HepG2 (cell line): ENCODE measurements at regions not wholly inside any gene's neighbourhood (a gene's known extent, or its start where the extent isn't known, plus 50 kb on each side); places are given as distances from the start of the nearest gene placed in this dataset.

Experiments used
- ATAC-seq: fragments of 200-7000 bp; cut with Tn5 transposase; 3 replicates; pipeline ENCODE4 v1.9.1; 2020; ENCODE audit warnings: mild to moderate bottlenecking, moderate library complexity
- BruUV-seq: library from RNA; stranded (reverse); fragments of 400-500 nt; replicated peaks from 2 replicates; lab custom pipeline; 2021; lab: Mats Ljungman, UMichigan
- CTCF ChIA-PET: fragments of 300-600 bp; formaldehyde crosslinking; extraction: SDS; loops from one replicate; lab custom pipeline; 2021; ENCODE audit warnings: low total read pairs, inconsistent platforms, low intra/inter-chr PET ratio; lab: Yijun Ruan, JAX
- POLR2A ChIA-PET: fragments of 350-600 bp; sonication (Branson Sonifier 250); formaldehyde crosslinking; loops from one replicate; lab custom pipeline; 2020; ENCODE audit warnings: antibody characterized with exemption, inconsistent platforms; lab: Yijun Ruan, JAX
- DNase-seq: peaks from one replicate; pipeline ENCODE4 v3.0.0-alpha.2; 2015; ENCODE audit warnings: low spot score
- FAIRE-seq: peaks from 3 replicates; lab custom pipeline; 2011; peaks lifted over from hg19 to GRCh38; lab: Jason Lieb, UNC
- H2AFZ ChIP-seq: one replicate; pipeline ENCODE4 v1.6.1; 2011; ENCODE audit warnings: low read length, inconsistent platforms
- H3K27ac ChIP-seq: fragments of 300-600 bp; 3 replicates; pipeline ENCODE4 v1.8.0; 2011; ENCODE audit warnings: mixed run types, mild to moderate bottlenecking, mixed read lengths, low read length, inconsistent platforms; ENCODE audit not compliant: insufficient read depth; ENCODE audit errors: extremely low read length
- H3K27me3 ChIP-seq, 2 experiments: fragments of 200-600 bp in 1 of 2; 2 replicates in 1 of 2; 3 replicates in 1 of 2; pipeline versions ENCODE4 v1.6.0 to v1.8.0; 2011; ENCODE audit warnings: low read length in 2 of 2, mild to moderate bottlenecking in 2 of 2, moderate library complexity in 2 of 2, inconsistent platforms in 1 of 2; ENCODE audit not compliant: insufficient read depth in 2 of 2, control insufficient read depth in 1 of 2
- H3K36me3 ChIP-seq, 2 experiments: fragments of 200-600 bp in 1 of 2; replicated peaks in 1 of 2; 2 replicates in 1 of 2; 3 replicates in 1 of 2; pipeline versions ENCODE4 v1.5.1 to v1.8.0; 2011; ENCODE audit warnings: low read length in 2 of 2, inconsistent platforms in 1 of 2; ENCODE audit not compliant: insufficient read depth in 2 of 2, control insufficient read depth in 1 of 2
- H3K4me1 ChIP-seq: 2 replicates; pipeline ENCODE4 v1.5.1; 2012; ENCODE audit warnings: low read length, inconsistent platforms; ENCODE audit not compliant: insufficient read depth
- H3K4me2 ChIP-seq: 2 replicates; pipeline ENCODE4 v1.6.0; 2011; ENCODE audit warnings: low read depth, low read length, inconsistent platforms
- H3K4me3 ChIP-seq, 3 experiments: fragments of 200-600 bp in 1 of 3; sonication (generic), shearing (Covaris generic) in 1 of 3; replicated peaks in 1 of 3; 2 replicates each; pipeline ENCODE4 v1.5.1; 2011 to 2016; ENCODE audit warnings: low read length in 3 of 3, inconsistent platforms in 2 of 3, low read depth in 2 of 3, mild to moderate bottlenecking in 2 of 3, control low read depth in 1 of 3, mixed read lengths in 1 of 3; ENCODE audit not compliant: insufficient read depth in 1 of 3
- H3K79me2 ChIP-seq: one replicate; pipeline ENCODE4 v1.6.1; 2011; ENCODE audit warnings: low read length, inconsistent platforms; ENCODE audit not compliant: insufficient read depth
- H3K9ac ChIP-seq: 2 replicates; pipeline ENCODE4 v1.6.0; 2011; ENCODE audit warnings: mild to moderate bottlenecking, low read depth, low read length, inconsistent platforms; ENCODE audit not compliant: insufficient read depth
- H3K9me3 ChIP-seq: 2 replicates; pipeline ENCODE4 v1.5.1; 2012; ENCODE audit warnings: mild to moderate bottlenecking, low read length
- H4K20me1 ChIP-seq: 2 replicates; pipeline ENCODE4 v1.6.0; 2011; ENCODE audit warnings: inconsistent platforms, mild to moderate bottlenecking, low read length, moderate library complexity; ENCODE audit not compliant: insufficient read depth
- HNRNPUL1 ChIP-seq: fragments of 200-400 bp; formaldehyde crosslinking; IDR thresholded peaks from 2 replicates; pipeline ENCODE4 v1.6.1; 2017; ENCODE audit warnings: low read depth, mild to moderate bottlenecking, low read length, moderate library complexity
- MEF2D ChIP-seq: sonication (generic); formaldehyde crosslinking; IDR thresholded peaks from 2 replicates; pipeline ENCODE4 v1.5.1; 2020; ENCODE audit warnings: mild to moderate bottlenecking, missing genetic modification reagents
- MLXIP ChIP-seq: sonication (generic); formaldehyde crosslinking; IDR thresholded peaks from 2 replicates; pipeline ENCODE4 v1.9.0; 2021; ENCODE audit warnings: missing genetic modification reagents, borderline replicate concordance
- RFX5 ChIP-seq: IDR thresholded peaks from 2 replicates; pipeline ENCODE4 v1.6.1; 2011; ENCODE audit warnings: low read depth, low read length, improper control_type of control experiment
- SNRNP70 ChIP-seq: fragments of 200-400 bp; formaldehyde crosslinking; IDR thresholded peaks from 2 replicates; pipeline ENCODE4 v1.6.1; 2017; ENCODE audit warnings: mild to moderate bottlenecking, low read depth, low read length, moderate library complexity
- TSC22D2 ChIP-seq: sonication (generic); formaldehyde crosslinking; IDR thresholded peaks from 2 replicates; pipeline ENCODE4 v1.5.1; 2020; ENCODE audit warnings: missing genetic modification reagents, mild to moderate bottlenecking, borderline replicate concordance
- ZMAT3 ChIP-seq: sonication (generic); formaldehyde crosslinking; conservative IDR thresholded peaks from 2 replicates; pipeline ENCODE4 v1.7.0; 2021; ENCODE audit warnings: missing genetic modification reagents
- ZNF160 ChIP-seq: sonication (generic); formaldehyde crosslinking; IDR thresholded peaks from 2 replicates; pipeline ENCODE4 v1.8.0; 2022; ENCODE audit warnings: mild to moderate bottlenecking, inconsistent platforms, missing genetic modification reagents
- ZNF292 ChIP-seq: sonication (generic); formaldehyde crosslinking; IDR thresholded peaks from 2 replicates; pipeline ENCODE4 v1.8.1; 2022; ENCODE audit warnings: mild to moderate bottlenecking, low read depth, missing genetic modification reagents, borderline replicate concordance
- ZNF589 ChIP-seq: sonication (generic); formaldehyde crosslinking; conservative IDR thresholded peaks from 2 replicates; pipeline ENCODE4 v1.8.0; 2022; ENCODE audit warnings: mild to moderate bottlenecking, moderate library complexity, missing genetic modification reagents
- WGBS: methylation state at CpG from one replicate; pipeline ENCODE4 v1.1.6; 2017; ENCODE audit warnings: low lambda C conversion rate; 5-methylcytosine and 5-hydroxymethylcytosine counted together
- in situ Hi-C: cut with HindIII; loops from 2 replicates; pipeline ENCODE4 v1.10.0; 2017; ENCODE audit warnings: low pct_unique_long_range_greater_than_20kb; ENCODE audit not compliant: extremely low pct_ligation_motif_present
- intact Hi-C: fragments of 100-400 bp; cut with micrococcal nuclease; formaldehyde crosslinking; loops from one replicate; pipeline ENCODE4 v1.10.0; 2022; ENCODE audit not compliant: unreplicated experiment

- CTCF ChIA-PET, result no interaction called here
- H3K27me3 ChIP-seq, result no peaks in the 10 kb centered on the region
- H3K27ac ChIP-seq, result no peak overlapping the region
- H3K4me3 ChIP-seq, result no peak overlapping the region
- H2AFZ ChIP-seq, result no peak overlapping the region
- H4K20me1 ChIP-seq, result no peaks in the 10 kb centered on the region
- in situ Hi-C loops, result no loop called here
- TF ChIP-seq TSC22D2 (CRISPR knock-in tag) (no peak), ZNF292 (CRISPR knock-in tag) (no peak), ZNF160 (CRISPR knock-in tag) (no peak), SNRNP70 (no peak)
- ATAC-seq (no peak), FAIRE-seq (no peak), DNase-seq (no peak)
- no peaks in the 10 kb centered on the region for H3K9me3 ChIP-seq
- POLR2A ChIA-PET, result no interaction called here
- intact Hi-C loops, result no loop called here
- no TSS peak for BruUV-seq
- no peaks in the 10 kb centered on the region for H3K4me1 ChIP-seq
- no peaks in the 10 kb centered on the region for H3K79me2 ChIP-seq
- H3K4me2 ChIP-seq, result no peak overlapping the region
- no peak overlapping the region for H3K9ac ChIP-seq
- no peaks in the 10 kb centered on the region for H3K36me3 ChIP-seq
- 9% methylated on average over 7 of the region's 7 CpGs for WGBS
These were observed 701.3 kb downstream of the TNS3 start for GRCh38 chr7:46880508-46881196.

GRCh38 chr7:46879783-46880182 is 702.1 kb downstream of the TNS3 start:
- ATAC-seq, result no peak
- FAIRE-seq, result no peak

More at GRCh38 chr7:46879783-46880182, 702.1 kb downstream of the TNS3 start:
- in situ Hi-C loops (no loop called here), intact Hi-C loops (no loop called here)
- Histone ChIP-seq H3K27ac (no peak overlapping the region), H3K36me3 (no peaks in the 10 kb centered on the region), H3K79me2 (no peaks in the 10 kb centered on the region), H3K9ac (no peak overlapping the region), H3K27me3 (no peaks in the 10 kb centered on the region), H4K20me1 (no peaks in the 10 kb centered on the region), H3K9me3 (no peaks in the 10 kb centered on the region)
- CTCF ChIA-PET, result no interaction called here
- no peak for DNase-seq
- BruUV-seq, result no TSS peak
- TF ChIP-seq MLXIP (CRISPR knock-in tag) (no peak), ZNF589 (CRISPR knock-in tag) (no peak), ZMAT3 (CRISPR knock-in tag) (no peak), HNRNPUL1 (no peak), RFX5 (no peak), MEF2D (CRISPR knock-in tag) (no peak)
- TF ChIP-seq, all 625 proteins: peak for 0
- H2AFZ ChIP-seq, result no peak overlapping the region
- WGBS, result 3% methylated on average over 2 of the region's 2 CpGs
- H3K4me3 ChIP-seq, result no peak overlapping the region
- H3K4me1 ChIP-seq, result no peaks in the 10 kb centered on the region
- no peak overlapping the region for H3K4me2 ChIP-seq
- POLR2A ChIA-PET, result no interaction called here
